CD4-positive, alpha-beta T cell treated with Interleukin-1 beta for 1 hour (primary cell): ENCODE measurements at regions not wholly inside any gene's neighbourhood (a gene's known extent, or its start where the extent isn't known, plus 50 kb on each side); places are given as distances from the start of the nearest gene placed in this dataset.

ENCODE experiments used
- DNase-seq, 2 donors: peaks; one replicate each; pipeline ENCODE4 v3.0.0-alpha.2; 2020 to 2022

DNA sequence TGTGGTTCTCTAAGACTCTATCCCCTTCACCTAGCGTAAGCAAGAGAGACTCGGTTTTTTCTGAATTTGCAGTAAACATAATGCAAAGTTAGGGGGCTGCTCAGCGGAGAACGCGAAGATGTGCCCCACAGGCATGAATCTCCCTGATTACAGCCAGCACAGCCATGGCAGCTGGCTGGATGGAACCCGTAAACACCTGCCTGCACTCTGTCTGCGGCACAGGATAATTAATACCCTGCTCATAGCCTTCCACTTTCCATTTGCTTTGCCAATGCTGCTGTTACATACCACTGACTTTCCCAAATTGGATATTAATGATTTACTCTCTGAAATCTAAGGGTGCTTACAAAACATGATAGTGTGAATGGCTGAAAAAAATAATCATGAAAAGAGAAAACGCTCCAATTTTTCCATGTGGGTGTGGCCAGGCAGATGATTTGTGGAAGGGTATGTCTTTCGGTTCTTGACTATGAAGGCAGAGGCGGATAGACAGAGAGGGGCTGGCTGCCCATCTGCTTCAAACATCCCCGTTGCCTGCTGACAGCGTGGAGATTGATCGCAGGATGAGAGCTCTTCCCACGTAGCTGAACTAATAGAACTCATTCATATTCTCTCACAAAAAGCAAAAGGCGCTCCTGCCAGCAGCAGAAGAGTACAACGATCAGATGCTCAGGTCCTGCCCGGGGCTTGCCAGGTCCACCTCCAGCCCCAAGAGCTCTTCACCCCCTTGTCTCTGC lies 193.2 kb upstream of the GHITM start:
- DNase-seq = no peak

DNA sequence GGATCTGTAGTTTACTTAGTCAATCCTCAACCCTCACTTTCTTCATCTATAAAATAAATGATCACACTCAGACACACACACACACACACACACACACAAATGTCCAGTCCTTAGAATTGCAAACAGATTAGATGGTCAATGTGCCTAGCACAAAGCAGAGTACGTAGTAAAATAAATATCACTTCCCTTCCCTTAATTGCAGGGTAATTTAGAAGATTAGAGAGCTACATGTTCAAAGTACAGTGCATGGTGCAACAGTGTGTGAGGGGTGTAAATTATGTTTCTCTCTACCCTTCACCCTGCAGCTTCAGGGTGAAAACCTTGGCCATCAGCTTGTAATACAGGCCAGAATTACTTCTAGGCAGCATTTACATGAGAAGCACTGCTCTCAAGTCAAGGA lies 187.0 kb upstream of the GHITM start:
- DNase-seq = no peak

DNA sequence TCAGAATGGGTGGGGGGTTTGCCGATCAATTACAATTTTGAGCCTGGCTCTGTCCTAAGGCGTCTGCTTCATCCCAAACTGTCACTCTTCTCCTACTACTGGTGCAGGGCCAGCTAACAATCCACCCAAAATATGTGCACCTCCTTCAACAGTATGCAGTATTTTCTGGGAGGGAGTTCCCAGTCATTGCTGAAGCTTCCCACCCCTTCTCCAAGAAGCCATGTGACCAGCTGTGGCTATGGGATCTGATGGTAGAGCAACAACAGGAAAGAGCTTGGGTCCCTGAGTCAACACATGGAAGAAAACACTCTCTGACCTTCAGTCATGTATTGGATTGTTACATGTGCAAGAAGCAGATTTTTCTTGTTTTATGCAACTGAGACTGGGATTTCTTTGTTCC lies 185.7 kb upstream of the GHITM start:
- no peak for DNase-seq

DNA sequence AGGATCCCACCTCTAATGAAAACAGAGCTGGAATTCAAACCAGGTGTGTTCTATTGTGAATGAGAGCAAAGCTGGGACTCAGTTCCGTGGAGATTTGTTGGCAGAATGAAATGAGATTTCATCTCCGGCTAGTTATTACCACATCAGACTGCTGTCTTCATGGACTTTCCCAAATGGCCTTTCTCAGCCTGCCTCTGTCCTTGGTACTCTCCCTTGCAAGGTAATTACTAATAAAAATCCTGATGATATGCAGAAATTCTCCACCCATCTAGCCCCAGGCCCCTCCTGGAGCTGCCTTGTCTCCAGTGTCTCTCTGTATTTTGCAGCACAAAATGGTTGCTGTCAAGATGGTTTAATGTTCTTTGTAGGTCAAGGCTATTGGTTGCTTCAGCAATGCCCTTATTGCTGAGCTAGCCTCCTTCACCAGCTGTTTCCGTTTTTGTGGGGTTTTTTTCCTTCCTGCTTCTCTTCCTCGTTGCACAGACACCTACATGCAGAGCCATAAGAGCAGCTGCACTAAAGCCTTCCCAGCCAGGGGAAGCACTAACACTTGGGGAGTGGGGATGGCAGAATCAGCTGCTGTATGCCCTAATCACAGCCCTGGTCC lies 185.0 kb upstream of the GHITM start:
- no peak for DNase-seq

DNA sequence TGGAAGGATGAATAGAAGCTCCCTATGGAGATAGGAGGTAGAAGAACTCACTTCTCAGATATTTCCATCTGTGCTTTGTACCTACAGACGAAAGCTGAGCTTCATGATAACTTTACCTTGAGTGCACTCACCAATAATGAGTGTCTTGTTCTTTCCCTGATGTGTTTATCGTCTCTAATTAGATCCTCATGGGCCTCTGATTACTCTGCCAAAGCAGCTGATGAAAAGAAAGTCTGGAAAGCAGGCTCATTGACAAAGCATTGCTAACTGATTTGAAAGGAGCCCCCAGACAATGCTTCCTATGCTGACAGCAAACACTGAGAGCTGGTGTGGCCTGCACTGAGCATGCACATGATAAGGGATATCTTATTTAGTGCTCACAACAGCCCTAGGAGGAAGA lies 183.9 kb upstream of the GHITM start:
- no peak for DNase-seq

DNA sequence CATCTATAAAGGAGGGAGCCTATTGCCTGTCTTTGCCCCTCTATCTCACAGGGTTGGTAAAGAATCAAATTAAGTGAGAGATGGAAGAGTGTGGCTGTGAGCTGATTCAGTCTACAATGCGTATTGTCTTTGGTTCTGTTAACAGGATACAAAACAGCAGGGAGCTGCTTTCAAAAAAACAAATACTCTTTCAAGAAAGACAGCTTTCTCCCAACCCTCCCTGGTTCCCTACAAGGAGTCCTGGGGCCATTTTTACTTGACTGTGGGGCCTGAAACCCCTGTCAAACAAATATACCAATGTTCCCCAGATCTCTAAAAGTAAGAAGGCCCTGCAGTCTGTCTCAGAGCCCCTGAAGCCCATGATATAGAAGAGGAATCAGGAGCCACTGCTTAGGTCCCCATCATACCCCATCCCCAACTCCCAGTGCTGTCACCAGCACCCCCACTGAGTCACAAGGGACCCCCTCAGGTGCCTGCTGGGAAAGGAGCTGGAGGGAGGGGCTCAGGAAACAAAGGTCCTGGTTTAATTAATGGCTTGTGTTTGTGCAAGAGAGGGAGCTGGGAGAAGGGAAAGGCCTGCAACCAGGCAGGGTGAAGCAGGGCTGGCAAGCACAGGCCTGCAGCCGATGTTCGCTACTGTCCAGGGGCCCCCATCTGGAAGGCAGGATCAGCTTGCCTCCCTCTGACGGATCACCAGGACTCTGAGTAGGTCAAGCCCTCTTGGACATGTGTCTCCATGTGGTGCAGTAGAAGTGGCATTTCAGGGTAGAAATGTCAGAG lies 182.0 kb upstream of the GHITM start:
- no peak for DNase-seq

DNA sequence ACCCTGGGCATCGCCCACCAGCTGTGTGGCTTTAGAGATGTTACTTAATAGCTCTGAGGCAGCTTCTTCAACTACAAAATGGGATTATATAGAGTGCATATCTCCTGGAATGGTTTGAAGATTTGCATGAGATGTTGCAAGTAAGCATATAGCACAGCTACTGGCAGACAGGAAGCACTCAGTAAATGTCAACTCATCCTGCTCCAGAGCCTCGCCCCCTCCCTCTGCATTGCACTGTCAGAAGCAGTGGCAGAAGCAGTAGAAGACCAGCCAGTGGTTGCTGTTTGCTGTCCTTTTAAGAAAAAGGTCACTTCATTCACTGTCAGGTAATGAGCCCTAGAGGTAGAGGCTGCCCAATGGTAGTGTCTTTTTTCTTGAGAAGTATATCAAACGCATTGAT lies 180.0 kb upstream of the GHITM start:
- DNase-seq = no peak

DNA sequence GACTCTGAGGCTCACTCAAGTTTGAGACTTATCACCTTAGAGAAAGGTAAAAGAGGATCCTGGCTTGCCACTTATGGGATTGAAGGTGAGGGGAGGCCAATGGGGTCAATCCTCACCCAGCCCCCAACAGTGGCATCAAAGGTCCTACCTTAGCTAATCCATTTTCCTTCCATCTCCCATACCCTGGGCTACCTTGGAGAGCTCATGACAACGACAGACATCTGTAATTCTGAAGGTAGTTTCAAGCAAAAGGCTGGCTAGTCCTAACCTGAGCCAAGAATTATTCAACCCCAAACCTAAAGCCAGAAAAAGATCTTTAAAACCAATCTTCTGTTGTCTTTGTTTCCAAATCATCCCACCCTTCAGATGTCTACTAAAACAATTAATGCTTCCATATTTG lies 179.2 kb upstream of the GHITM start:
- no peak for DNase-seq

DNA sequence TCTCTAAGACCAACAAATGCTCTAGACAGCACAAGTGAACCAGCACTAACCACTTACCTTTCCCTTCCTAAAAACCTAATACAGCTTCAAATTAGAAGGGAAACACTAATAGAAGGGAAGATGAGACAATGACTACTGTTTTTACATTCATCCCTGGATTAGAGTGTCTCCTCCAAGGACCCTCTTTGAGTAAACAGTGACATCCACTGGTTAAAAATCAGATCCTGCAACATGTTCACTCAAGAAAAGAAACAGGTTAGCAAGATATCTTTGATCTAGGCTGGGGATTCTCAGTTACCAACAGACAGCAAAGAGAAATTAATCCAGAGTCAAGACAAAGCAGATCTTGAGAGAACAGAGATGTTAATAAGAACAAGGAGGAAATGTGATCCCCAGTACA lies 177.7 kb upstream of the GHITM start:
- no peak for DNase-seq

DNA sequence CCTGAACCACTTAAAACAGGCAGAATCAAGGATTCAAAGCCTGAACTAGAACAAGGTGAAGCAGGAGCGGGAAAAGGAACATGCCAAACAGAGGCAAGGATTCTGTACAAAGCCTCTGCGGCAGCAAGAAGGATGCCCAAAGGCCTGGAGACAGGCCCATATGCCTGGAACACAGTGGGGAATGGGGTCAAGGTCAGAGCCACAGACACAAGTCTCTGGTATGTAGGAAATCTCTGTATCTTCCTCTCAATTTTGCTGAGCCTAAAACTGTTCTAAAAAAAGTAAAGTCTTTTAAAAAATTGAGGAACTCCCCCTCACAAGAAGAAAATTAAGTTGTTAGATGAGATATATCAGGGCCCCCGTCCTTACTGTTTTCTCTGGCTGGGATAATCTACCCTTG lies 175.9 kb upstream of the GHITM start:
- DNase-seq = no peak

DNA sequence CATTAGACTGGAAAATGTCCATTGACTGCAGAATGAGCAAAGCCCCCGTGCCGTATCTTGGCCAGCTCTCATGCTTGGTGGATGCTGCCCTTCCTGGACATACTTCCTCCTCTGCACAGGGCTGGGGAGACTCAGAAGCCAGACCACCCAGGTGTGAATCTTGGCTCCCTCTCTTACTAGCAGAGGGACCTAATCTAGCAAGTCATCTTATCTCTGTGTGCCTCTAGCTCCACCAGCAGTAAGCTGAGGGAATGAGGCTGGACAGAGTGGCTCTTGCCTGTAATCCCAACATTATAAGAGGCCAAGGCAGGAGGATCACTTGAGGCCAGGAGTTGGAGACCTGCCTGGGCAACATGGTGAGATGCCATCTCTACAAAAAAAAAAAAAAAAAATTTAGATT lies 173.8 kb upstream of the GHITM start:
- no peak for DNase-seq

DNA sequence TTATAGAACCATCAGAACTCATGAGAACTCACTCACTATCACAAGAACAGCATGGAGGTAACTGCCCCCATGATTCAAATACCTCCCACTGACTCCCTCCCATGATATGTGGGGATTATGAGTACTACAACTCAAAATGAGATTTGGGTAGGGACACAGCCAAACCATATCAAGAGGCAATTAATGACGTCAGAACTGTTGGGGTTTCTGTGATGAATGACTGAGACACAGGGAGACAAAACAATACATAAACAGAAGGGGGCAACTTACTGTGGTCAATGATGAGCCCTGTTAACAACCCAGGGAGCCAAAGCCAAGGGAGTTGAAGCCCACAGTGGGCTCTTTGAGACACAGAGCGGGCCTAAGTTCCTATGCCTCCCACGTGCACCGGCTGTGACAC lies 171.3 kb upstream of the GHITM start:
- DNase-seq = no peak

DNA sequence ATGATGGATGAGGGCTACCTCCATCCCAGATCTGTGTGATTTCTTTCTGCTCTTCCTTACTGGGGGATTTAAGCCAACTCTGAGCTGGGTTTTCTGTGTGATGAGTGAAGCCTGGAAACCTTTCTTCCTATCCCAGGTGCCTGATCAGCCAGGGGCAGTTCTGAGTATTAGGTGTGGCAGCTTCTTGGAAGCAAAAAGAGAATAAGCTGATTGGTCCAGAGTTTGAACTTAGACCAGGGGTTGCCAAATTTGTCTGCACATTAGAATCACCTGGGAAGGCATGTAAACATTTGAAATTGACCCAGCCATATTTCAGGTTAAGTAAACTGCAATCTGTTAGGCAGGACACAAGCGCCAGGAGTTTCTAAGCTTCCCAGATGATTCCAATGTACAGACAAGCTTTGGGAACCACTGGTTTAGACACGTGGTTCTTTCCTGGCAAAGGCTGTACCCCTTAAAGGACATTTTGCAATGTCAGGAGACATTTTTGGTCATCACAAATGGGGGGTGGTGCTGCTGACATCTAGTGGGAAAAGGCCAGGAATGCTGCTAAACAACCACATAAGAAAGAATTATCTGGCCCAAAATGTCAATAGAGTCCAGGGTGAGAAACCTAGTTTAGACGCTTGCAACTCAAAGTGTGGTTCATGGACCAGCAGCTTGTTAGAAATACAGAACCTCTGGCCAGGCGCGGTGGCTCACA lies 160.5 kb upstream of the GHITM start:
- DNase-seq = no peak

DNA sequence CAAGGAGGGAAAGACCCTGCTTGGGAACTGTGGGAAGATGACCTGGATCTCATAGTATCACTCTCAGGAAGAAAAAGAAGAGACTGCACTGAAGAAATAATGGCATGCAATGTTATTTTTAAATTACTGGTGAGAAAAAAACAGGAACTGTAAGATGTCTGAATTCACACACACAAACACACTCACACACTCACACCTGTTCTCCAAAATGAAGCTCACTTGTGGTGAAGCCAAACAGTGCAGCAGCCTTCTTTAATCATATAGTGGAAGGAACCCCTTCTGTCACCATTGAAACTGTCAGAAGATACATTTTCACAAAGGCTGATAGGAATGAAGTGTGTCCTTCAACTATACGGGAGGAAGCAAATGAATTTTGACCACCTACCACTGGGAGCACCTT lies 156.5 kb upstream of the GHITM start:
- DNase-seq = no peak

DNA sequence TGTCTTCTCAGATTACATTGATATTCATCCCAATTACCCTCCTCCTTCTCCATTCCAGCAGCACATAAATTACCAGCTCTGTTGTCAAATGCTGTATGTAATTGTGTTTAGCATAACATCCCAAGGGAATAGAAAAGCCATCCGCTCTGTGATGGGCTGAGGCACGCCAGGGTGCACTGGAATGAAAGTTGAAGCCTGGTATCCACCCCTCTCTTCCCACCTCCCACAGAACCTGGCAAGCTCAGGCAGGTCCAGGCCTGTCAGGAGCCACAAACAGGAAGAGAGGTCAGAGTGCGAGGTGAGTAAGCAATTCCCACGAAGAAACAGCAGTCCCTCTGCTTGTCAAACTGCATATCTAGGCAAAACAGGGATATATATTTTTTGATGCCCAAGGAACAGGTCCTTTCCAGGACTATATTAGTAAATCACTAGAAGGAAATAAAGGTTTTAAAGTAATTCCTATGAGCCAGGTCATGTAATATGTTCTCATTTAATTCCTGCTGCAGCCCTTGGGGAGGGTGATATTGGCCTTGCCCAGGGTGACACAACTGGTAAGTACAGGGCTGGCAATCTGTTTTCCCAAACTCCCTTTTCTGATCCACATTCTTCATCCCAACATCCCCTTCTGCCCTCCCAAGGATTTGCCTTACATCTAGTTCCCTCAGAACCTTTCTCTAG lies 155.6 kb upstream of the GHITM start:
- no peak for DNase-seq

DNA sequence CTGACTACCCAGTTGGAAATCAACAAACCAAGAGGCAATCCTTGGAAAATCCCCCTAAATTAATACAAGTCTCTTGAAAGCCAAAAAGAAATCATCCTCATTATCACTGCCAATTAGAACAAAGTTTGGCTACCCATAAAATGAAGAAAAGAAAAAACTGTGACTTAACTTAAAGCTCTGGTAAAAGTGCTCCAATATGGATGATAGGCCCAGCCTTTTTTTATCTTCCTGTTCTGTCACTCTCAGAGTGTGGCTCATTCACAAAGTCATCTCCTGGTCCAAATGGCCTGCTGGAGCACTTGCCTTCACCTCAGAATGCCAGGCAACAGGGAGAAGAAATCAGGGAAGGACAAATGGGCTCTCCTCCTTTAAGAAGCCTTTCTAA lies 155.1 kb upstream of the GHITM start:
- DNase-seq = no peak

DNA sequence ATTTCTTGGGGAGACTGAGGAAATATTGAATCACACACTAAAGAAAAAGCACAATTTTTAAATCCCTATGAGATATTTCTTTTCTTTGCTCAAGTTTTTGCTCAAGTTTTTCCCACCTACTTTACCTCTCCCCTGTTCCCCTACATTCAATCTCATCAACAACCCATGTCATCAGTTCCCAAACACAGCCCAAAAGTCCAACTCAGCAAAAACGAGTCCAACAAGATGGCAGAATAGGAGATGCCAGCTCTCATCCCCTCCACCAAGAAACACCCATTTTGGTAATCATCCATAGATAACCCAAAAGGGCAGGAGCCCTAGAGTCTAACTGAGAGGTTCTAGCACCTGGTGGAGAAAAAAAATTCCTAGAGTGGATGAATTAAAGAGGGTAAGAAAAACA lies 152.5 kb upstream of the GHITM start:
- DNase-seq = no peak

DNA sequence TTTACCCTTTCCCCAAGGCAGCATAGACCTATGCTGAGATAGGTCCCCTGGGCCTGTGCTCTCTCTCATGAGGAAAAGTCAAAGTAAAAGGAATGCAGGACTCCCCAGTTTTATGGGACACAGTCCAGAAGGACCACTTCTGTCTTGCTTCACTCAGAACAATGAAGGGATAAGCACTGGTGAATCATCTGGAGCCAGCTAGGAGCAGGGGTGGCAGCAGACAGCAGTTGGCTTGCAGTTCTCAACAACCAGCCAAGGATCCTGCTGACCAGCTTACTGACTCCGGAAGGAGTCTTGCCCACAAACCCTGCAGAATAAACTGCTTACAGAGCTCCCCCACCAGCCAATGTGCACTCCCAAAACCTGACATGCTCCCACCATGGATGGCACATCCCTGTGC lies 152.1 kb upstream of the GHITM start:
- no peak for DNase-seq

DNA sequence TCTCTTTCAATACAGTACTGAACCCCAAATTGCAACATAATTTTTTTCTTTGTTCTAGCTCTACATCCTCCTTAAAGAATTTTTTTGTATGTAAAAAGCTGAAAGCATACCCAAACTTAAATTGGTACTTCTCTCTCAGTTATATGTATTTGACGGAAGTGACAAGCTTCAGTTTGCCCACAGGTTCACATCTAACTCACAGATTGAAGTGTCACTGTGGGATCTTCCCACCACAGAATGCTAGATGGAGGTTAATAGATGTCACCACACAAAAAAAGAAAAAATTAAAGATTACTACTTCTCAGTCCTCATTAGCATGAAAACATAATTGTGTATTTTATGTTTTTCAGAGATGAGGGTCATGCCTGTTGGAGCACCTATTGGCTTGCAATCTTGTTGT lies 150.9 kb upstream of the GHITM start:
- DNase-seq = no peak

DNA sequence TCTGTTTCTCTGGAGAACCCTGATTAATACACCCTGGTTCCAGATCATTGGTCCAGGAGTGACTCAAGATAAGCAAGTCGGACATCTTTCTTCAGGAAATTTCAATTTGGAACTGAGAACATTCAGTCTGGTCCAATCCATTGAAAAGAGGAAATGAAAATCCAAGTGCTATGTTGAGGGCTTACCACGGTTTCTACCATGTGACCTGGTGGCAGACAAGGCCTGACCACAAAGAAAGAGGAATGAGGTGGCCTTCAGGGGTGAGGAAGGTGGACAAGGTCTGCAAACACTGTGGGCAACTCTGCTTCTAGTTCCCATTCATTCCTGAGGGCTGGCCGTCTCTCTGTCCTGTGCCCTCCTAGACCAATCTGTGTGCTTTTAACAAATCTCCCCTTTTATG lies 149.2 kb upstream of the GHITM start:
- no peak for DNase-seq

DNA sequence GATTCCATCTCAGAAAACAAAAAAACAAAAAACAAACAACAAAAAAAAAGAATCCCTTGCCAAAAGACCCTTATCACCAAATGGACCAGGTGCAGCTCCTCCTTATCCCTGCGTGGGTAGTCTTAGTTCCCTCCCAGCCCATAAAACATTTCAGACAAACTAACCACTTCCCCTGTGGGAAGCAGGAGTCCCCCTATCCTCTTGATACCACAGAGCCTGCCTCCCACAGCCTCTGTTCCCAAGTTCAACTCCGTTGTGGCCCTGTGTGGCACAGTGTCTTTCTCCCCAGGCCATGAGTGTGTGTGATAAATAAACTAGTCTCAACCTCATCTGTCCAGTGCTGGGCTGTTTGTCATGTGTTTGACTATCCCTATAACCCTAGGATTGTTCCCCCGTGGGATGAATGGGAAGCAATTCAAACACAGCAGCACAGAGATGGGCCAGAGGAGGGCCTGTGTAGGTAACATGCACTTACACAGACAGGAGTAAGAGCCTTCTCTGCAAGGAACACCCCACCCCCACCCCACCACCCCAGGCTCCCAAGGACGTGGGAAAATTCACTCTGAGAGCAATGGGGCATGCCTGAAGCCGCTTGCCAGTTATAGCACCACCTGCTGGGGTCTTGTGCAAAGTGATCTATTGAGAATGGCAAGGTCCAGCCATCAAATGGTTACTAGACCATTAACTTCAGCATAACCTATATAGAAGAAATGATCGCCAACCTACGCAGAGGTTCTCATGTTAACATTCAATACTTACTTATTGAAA lies 147.1 kb upstream of the GHITM start:
- DNase-seq = peak in 1 of 2 donors; percentile 2

DNA sequence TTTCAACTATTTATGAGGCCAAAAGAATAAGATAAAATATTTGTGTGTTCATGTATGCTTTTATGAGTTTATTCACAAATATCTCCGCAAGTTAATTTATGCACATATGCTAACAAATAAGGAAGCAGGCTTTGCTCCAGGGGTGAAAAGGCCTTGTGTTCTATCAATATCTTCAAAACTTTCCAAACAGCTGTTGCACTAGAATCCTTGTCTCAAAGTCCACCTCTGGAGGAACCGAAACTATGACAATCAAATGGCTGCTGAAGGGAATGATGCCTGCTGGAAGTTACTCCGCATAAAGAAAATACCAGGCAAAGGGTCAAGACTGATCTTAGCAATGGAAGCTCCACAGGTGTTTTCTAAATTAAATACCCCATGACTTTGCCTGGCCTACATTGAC lies 145.0 kb upstream of the GHITM start:
- no peak for DNase-seq
